Epithelial cell of proximal tubule (primary cell): ENCODE measurements at regions not wholly inside any gene's neighbourhood (a gene's known extent, or its start where the extent isn't known, plus 50 kb on each side); places are given as distances from the start of the nearest gene placed in this dataset.
A peak's percentile ranks its signal among the peaks of the same experiment; 100 is the strongest.

Experiments
- DNase-seq: peaks from one replicate; pipeline ENCODE4 v3.0.0-alpha.2; 2011; ENCODE audit warnings: low read depth
- H3K4me3 ChIP-seq: 2 replicates; pipeline ENCODE4 v1.5.1; 2011; ENCODE audit warnings: low read depth, mild to moderate bottlenecking, low read length
- CTCF ChIP-seq: conservative IDR thresholded peaks from 2 replicates; pipeline ENCODE4 v1.5.1; 2012; ENCODE audit warnings: low read depth, mild to moderate bottlenecking, low read length

- peak; percentile 45 for DNase-seq
- no peak overlapping the region for H3K4me3 ChIP-seq
- TF ChIP-seq CTCF: no peak
Observed at GRCh38 chr4:22881411-22881810, 188.7 kb downstream of the GBA3 start.

GRCh38 chr4:22877486-22878052, 184.8 kb downstream of the GBA3 start:
- no peak for DNase-seq
- no peak for TF ChIP-seq CTCF
- H3K4me3 ChIP-seq: no peak overlapping the region

DNA sequence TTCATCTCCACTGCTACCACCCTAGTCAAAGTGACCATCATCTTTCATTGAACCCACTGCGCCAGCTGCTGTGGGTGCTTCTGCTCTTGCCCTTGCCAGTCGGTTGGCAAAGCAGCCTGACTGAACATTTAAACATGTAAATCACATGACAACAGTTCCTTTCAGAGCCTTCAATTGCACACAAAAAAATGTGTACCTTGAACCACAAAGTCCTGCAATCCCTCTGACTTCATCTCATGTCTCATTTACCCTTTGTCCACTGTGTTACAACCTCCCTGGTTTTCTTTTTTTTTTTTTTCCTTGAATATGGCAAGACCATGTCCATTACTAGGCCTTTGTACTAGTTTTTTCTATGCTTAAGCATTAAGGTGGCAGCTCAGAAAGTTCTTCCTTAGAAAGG, 183.5 kb downstream of the GBA3 start:
- no peak for DNase-seq
- no peak for TF ChIP-seq CTCF
- H3K4me3 ChIP-seq: no peak overlapping the region

GRCh38 chr4:22875587-22876257, 183.0 kb downstream of the GBA3 start:
- no peak for DNase-seq
- H3K4me3 ChIP-seq: no peak overlapping the region
- TF ChIP-seq CTCF: no peak

GRCh38 chr4:22874334-22874912, 181.7 kb downstream of the GBA3 start:
- H3K4me3 ChIP-seq: no peak overlapping the region
- TF ChIP-seq CTCF: no peak
- no peak for DNase-seq

DNA sequence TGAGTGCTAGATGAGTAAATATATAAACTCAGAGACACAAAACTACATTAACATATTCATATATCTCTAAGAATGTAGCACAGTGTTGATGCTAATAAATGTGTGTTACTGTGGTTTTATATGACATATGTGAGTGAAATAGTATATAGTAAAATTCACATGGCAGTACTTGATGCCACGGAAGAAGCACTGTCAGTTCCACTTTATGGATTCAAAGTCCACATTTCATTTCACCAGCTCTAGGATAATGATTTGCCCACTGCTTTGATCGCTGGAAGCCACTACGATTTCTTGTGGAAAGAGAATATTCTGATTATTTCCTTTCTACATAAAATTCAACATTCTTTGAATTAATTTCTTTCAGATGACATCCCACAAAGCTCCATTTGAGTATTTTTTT, 181.2 kb downstream of the GBA3 start:
- no peak overlapping the region for H3K4me3 ChIP-seq
- TF ChIP-seq CTCF: no peak
- DNase-seq: no peak

GRCh38 chr4:22870847-22871449, 178.2 kb downstream of the GBA3 start:
- no peak overlapping the region for H3K4me3 ChIP-seq
- DNase-seq: no peak
- TF ChIP-seq CTCF: no peak
